ENCODE measurements at regions not wholly inside any gene's neighbourhood (a gene's known extent, or its start where the extent isn't known, plus 50 kb on each side); places are given as distances from the start of the nearest gene placed in this dataset.

DNA sequence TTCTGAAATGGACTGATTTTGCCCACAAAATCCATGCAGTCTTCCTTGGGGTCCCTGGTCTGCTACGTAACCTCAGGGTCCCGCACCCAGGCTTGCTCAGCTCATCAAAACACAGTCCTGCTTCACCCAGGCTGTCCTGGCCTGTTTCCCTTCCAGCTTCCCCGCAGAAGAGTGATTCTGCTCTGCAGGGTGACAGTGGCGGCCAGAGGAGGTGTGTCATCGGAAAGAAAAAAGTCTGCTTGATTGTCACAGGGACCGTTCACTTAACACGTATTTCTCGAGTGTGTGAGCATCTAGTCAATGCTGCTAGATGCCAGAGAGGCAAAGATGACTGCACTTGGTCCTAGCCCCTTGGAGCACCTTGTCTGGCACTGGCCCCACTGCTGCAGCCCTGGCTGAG lies 50.1 kb upstream of the ABHD2 start:
- no peaks in the 10 kb centered on the region; the same call in 1 of the 2 replicates for H3K4me1 ChIP-seq (ENCODE audit: control insufficient read depth, insufficient read depth, low read length)
- no peak overlapping the region for H3K4me3 ChIP-seq (ENCODE audit: low read depth, low read length)
- H3K36me3 ChIP-seq (ENCODE audit: control insufficient read depth in 2 of 2, insufficient read depth in 1 of 2, low read length in 2 of 2): no peaks in the 10 kb centered on the region
- ChIA-PET CTCF (interaction anchor here (1.2 to 1.7 kb wide), 2 partner anchors 19 to 139 kb away, joined by 3 to 4 read pairs; no protein-coding TSS in a partner anchor), POLR2A (no interaction called here)
- no peaks in the 10 kb centered on the region for H3K9me3 ChIP-seq (ENCODE audit: control insufficient read depth, insufficient read depth, low read depth, low read length)
- TF ChIP-seq MEIS1 (CRISPR knock-in tag; IDR thresholded peaks at IDR 0.05; ENCODE audit: borderline replicate concordance) (no peak), ZNF324 (tag by site-specific recombination; IDR thresholded peaks at IDR 0.05) (no peak), ZNF184 (tag by site-specific recombination; IDR thresholded peaks at IDR 0.05) (no peak), ZNF501 (tag by site-specific recombination; IDR thresholded peaks at IDR 0.05) (no peak), ZNF76 (tag by site-specific recombination; IDR thresholded peaks at IDR 0.05; ENCODE audit: borderline replicate concordance, low read depth) (no peak), ZNF354C (tag by site-specific recombination; IDR thresholded peaks at IDR 0.05; ENCODE audit: borderline replicate concordance, low read depth) (no peak), ZNF239 (tag by site-specific recombination; IDR thresholded peaks at IDR 0.05) (no peak), ZNF292 (tag by site-specific recombination; IDR thresholded peaks at IDR 0.05; ENCODE audit: borderline replicate concordance, low read depth) (no peak), ZNF274 (IDR thresholded peaks at IDR 0.05; ENCODE audit: low read length) (no peak), ZNF274 (tag by site-specific recombination; IDR thresholded peaks at IDR 0.05; ENCODE audit: borderline replicate concordance) (no peak), ZNF529 (tag by site-specific recombination; IDR thresholded peaks at IDR 0.05; ENCODE audit: insufficient replicate concordance) (no peak), ZSCAN23 (tag by site-specific recombination; IDR thresholded peaks at IDR 0.05) (no peak), ZNF544 (tag by site-specific recombination; IDR thresholded peaks at IDR 0.05) (no peak), GLI4 (tag by site-specific recombination; IDR thresholded peaks at IDR 0.05) (no peak), ZNF157 (tag by site-specific recombination; IDR thresholded peaks at IDR 0.05) (no peak), ZNF23 (tag by site-specific recombination; IDR thresholded peaks at IDR 0.05; ENCODE audit: borderline replicate concordance) (no peak), OVOL3 (tag by site-specific recombination; IDR thresholded peaks at IDR 0.05) (no peak)
- TF ChIP-seq, protein P1, sequence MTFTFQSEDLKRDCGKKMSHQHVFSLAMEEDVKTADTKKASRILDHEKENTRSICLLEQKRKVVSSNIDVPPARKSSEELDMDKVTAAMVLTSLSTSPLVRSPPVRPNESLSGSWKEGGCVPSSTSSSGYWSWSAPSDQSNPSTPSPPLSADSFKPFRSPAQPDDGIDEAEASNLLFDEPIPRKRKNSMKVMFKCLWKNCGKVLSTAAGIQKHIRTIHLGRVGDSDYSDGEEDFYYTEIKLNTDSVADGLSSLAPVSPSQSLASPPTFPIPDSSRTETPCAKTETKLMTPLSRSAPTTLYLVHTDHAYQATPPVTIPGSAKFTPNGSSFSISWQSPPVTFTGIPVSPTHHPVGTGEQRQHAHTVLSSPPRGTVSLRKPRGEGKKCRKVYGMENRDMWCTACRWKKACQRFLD (tag by site-specific recombination; IDR thresholded peaks at IDR 0.05): no peak
- TF ChIP-seq, protein P2, sequence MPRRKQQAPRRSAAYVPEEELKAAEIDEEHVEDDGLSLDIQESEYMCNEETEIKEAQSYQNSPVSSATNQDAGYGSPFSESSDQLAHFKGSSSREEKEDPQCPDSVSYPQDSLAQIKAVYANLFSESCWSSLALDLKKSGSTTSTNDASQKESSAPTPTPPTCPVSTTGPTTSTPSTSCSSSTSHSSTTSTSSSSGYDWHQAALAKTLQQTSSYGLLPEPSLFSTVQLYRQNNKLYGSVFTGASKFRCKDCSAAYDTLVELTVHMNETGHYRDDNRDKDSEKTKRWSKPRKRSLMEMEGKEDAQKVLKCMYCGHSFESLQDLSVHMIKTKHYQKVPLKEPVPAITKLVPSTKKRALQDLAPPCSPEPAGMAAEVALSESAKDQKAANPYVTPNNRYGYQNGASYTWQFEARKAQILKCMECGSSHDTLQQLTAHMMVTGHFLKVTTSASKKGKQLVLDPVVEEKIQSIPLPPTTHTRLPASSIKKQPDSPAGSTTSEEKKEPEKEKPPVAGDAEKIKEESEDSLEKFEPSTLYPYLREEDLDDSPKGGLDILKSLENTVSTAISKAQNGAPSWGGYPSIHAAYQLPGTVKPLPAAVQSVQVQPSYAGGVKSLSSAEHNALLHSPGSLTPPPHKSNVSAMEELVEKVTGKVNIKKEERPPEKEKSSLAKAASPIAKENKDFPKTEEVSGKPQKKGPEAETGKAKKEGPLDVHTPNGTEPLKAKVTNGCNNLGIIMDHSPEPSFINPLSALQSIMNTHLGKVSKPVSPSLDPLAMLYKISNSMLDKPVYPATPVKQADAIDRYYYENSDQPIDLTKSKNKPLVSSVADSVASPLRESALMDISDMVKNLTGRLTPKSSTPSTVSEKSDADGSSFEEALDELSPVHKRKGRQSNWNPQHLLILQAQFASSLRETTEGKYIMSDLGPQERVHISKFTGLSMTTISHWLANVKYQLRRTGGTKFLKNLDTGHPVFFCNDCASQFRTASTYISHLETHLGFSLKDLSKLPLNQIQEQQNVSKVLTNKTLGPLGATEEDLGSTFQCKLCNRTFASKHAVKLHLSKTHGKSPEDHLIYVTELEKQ (tag by site-specific recombination; IDR thresholded peaks at IDR 0.05; ENCODE audit: borderline replicate concordance): no peak
- TF ChIP-seq, protein P3, sequence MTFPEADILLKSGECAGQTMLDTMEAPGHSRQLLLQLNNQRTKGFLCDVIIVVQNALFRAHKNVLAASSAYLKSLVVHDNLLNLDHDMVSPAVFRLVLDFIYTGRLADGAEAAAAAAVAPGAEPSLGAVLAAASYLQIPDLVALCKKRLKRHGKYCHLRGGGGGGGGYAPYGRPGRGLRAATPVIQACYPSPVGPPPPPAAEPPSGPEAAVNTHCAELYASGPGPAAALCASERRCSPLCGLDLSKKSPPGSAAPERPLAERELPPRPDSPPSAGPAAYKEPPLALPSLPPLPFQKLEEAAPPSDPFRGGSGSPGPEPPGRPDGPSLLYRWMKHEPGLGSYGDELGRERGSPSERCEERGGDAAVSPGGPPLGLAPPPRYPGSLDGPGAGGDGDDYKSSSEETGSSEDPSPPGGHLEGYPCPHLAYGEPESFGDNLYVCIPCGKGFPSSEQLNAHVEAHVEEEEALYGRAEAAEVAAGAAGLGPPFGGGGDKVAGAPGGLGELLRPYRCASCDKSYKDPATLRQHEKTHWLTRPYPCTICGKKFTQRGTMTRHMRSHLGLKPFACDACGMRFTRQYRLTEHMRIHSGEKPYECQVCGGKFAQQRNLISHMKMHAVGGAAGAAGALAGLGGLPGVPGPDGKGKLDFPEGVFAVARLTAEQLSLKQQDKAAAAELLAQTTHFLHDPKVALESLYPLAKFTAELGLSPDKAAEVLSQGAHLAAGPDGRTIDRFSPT (tag by site-specific recombination; IDR thresholded peaks at IDR 0.05): no peak
- no peak overlapping the region for H3K27ac ChIP-seq (ENCODE audit: extremely low read depth, low read depth, low read length)

Measured in HEK293 (cell line).